HG02943 (cell line): ENCODE measurements at regions not wholly inside any gene's neighbourhood (a gene's known extent, or its start where the extent isn't known, plus 50 kb on each side); places are given as distances from the start of the nearest gene placed in this dataset.
"Not testable (repeated sequence)": the region's sequence is repeated elsewhere in the genome, so short reads cannot be mapped to it uniquely, and the experiment has no call there.

Source experiments
- ATAC-seq: cut with Tn5 transposase; IDR thresholded peaks from one replicate; pipeline ENCODE4 v1.9.1; 2021; ENCODE audit warnings: mild to moderate bottlenecking, low read depth, moderate library complexity; ENCODE audit not compliant: unreplicated experiment

GRCh38 chr7:16267953-16268820, 153.2 kb downstream of the CRPPA start:
- no peak for ATAC-seq

GRCh38 chr7:16266877-16267276, 154.5 kb downstream of the CRPPA start:
- ATAC-seq: no peak

- not testable (repeated sequence) for ATAC-seq
Measured at GRCh38 chr7:16266470-16266869, 154.9 kb downstream of the CRPPA start.

GRCh38 chr7:16265863-16266458, 155.4 kb downstream of the CRPPA start:
- ATAC-seq: no peak

GRCh38 chr7:16264823-16265804, 156.2 kb downstream of the CRPPA start:
- ATAC-seq: no peak

GRCh38 chr7:16264036-16264819, 157.1 kb downstream of the CRPPA start:
- ATAC-seq: no peak

- not testable (repeated sequence) for ATAC-seq
Measured at GRCh38 chr7:16263377-16263776, 158.0 kb downstream of the CRPPA start.

- no peak for ATAC-seq
Measured at GRCh38 chr7:16261654-16262053, 159.7 kb downstream of the CRPPA start.

- ATAC-seq: no peak
Measured at GRCh38 chr7:16261100-16261499, 160.2 kb downstream of the CRPPA start.

- ATAC-seq: no peak
Measured at GRCh38 chr7:16260236-16260728, 161.1 kb downstream of the CRPPA start.

- ATAC-seq: not testable (repeated sequence)
Measured at GRCh38 chr7:16256419-16256818, 164.9 kb downstream of the CRPPA start.

GRCh38 chr7:16255952-16256351, 165.4 kb downstream of the CRPPA start:
- ATAC-seq: not testable (repeated sequence)

GRCh38 chr7:16250655-16251054, 170.7 kb downstream of the CRPPA start:
- not testable (repeated sequence) for ATAC-seq

- not testable (repeated sequence) for ATAC-seq
Measured at GRCh38 chr7:16249204-16249603, 172.1 kb downstream of the CRPPA start.

GRCh38 chr7:16248556-16248955, 172.8 kb downstream of the CRPPA start:
- ATAC-seq: not testable (repeated sequence)

GRCh38 chr7:16244469-16244868, 176.9 kb downstream of the CRPPA start:
- ATAC-seq: no peak

GRCh38 chr7:16242920-16243319, 178.4 kb downstream of the CRPPA start:
- ATAC-seq: no peak

- no peak for ATAC-seq
Measured at GRCh38 chr7:16241017-16241416, 180.3 kb downstream of the CRPPA start.

- ATAC-seq: no peak
Measured at GRCh38 chr7:16236381-16236780, 185.0 kb downstream of the CRPPA start.
